G401.6 (cell line): ENCODE measurements at regions not wholly inside any gene's neighbourhood (a gene's known extent, or its start where the extent isn't known, plus 50 kb on each side); places are given as distances from the start of the nearest gene placed in this dataset.

Experiments
- FAIRE-seq: peaks from 2 replicates; lab custom pipeline; 2012; peaks lifted over from hg19 to GRCh38; lab: Jason Lieb, UNC

GRCh38 chr13:107102676-107103075, 534.7 kb upstream of the ARGLU1 start:
- no peak for FAIRE-seq

GRCh38 chr13:107099661-107100060, 531.7 kb upstream of the ARGLU1 start:
- no peak for FAIRE-seq

- FAIRE-seq, result no peak
These were observed 530.0 kb upstream of the ARGLU1 start for GRCh38 chr13:107097916-107098315.

- no peak for FAIRE-seq
These were observed 527.9 kb upstream of the ARGLU1 start for GRCh38 chr13:107095876-107096275.

GRCh38 chr13:107091861-107092260, 523.9 kb upstream of the ARGLU1 start:
- no peak for FAIRE-seq

- FAIRE-seq, result no peak
These were observed 523.5 kb upstream of the ARGLU1 start for GRCh38 chr13:107091428-107091827.

GRCh38 chr13:107088061-107088460, 520.1 kb upstream of the ARGLU1 start:
- no peak for FAIRE-seq

GRCh38 chr13:107079423-107080049, 511.6 kb upstream of the ARGLU1 start:
- no peak for FAIRE-seq

GRCh38 chr13:107078229-107078765, 510.4 kb upstream of the ARGLU1 start:
- no peak for FAIRE-seq

- no peak for FAIRE-seq
These were observed 508.9 kb upstream of the ARGLU1 start for GRCh38 chr13:107076801-107077200.

GRCh38 chr13:107075576-107075975, 507.6 kb upstream of the ARGLU1 start:
- no peak for FAIRE-seq

- no peak for FAIRE-seq
These were observed 502.9 kb upstream of the ARGLU1 start for GRCh38 chr13:107070792-107071191.

- FAIRE-seq, result no peak
These were observed 501.3 kb upstream of the ARGLU1 start for GRCh38 chr13:107069108-107069776.

GRCh38 chr13:107067381-107067780, 499.4 kb upstream of the ARGLU1 start:
- no peak for FAIRE-seq

GRCh38 chr13:107066355-107066754, 498.4 kb upstream of the ARGLU1 start:
- FAIRE-seq, result no peak

GRCh38 chr13:107065036-107065435, 497.1 kb upstream of the ARGLU1 start:
- FAIRE-seq, result no peak

- no peak for FAIRE-seq
These were observed 489.2 kb upstream of the ARGLU1 start for GRCh38 chr13:107057028-107057631.

GRCh38 chr13:107043021-107043956, 475.4 kb upstream of the ARGLU1 start:
- FAIRE-seq, result no peak

GRCh38 chr13:107035778-107036177, 467.8 kb upstream of the ARGLU1 start:
- no peak for FAIRE-seq

GRCh38 chr13:107035186-107035585, 467.2 kb upstream of the ARGLU1 start:
- FAIRE-seq, result no peak

- no peak for FAIRE-seq
These were observed 466.4 kb upstream of the ARGLU1 start for GRCh38 chr13:107034236-107034872.

- FAIRE-seq, result no peak
These were observed 463.8 kb upstream of the ARGLU1 start for GRCh38 chr13:107031716-107032115.
